ENCODE measurements at regions not wholly inside any gene's neighbourhood (a gene's known extent, or its start where the extent isn't known, plus 50 kb on each side); places are given as distances from the start of the nearest gene placed in this dataset.

GRCh38 chr14:71714225-71714624, 218.0 kb upstream of the RGS6 start:
- intact Hi-C loops (cut with micrococcal nuclease) = loop anchor here (10.0 kb wide), 1 partner anchor 389 kb away; the partner anchor contains the start of gene SIPA1L1
- no peak for DNase-seq
- CTCF ChIA-PET = interaction anchor here (1.0 kb wide), 1 partner anchor 597 kb away, joined by 3 read pairs; no protein-coding TSS in a partner anchor
- H3K36me3 Mint-ChIP-seq (ENCODE audit: low read depth) = peaks cover 17% of the 10 kb centered on the region
- peaks cover 12% of the 10 kb centered on the region for H3K4me1 Mint-ChIP-seq (ENCODE audit: low read depth)
- no peak overlapping the region for H3K27ac Mint-ChIP-seq
- no peak overlapping the region for H3K4me3 Mint-ChIP-seq
- no peaks in the 10 kb centered on the region for H3K27me3 Mint-ChIP-seq (ENCODE audit: low read depth)
- H3K9me3 Mint-ChIP-seq = no peaks in the 10 kb centered on the region

GRCh38 chr14:71716041-71716772, 216.0 kb upstream of the RGS6 start:
- H3K4me1 Mint-ChIP-seq (ENCODE audit: low read depth) = peaks cover 7% of the 10 kb centered on the region
- no peaks in the 10 kb centered on the region for H3K9me3 Mint-ChIP-seq
- intact Hi-C loops (cut with micrococcal nuclease) = loop anchor here (10.0 kb wide), 1 partner anchor 391 kb away; the partner anchor contains the start of gene SIPA1L1
- no peak overlapping the region for H3K27ac Mint-ChIP-seq
- DNase-seq = no peak
- CTCF ChIA-PET = interaction anchor here (0.9 kb wide), 2 partner anchors 15 to 36 kb away, joined by 3 read pairs; no protein-coding TSS in a partner anchor
- H3K36me3 Mint-ChIP-seq (ENCODE audit: low read depth) = peaks cover 13% of the 10 kb centered on the region
- no peak overlapping the region for H3K4me3 Mint-ChIP-seq
- no peaks in the 10 kb centered on the region for H3K27me3 Mint-ChIP-seq (ENCODE audit: low read depth)

DNA sequence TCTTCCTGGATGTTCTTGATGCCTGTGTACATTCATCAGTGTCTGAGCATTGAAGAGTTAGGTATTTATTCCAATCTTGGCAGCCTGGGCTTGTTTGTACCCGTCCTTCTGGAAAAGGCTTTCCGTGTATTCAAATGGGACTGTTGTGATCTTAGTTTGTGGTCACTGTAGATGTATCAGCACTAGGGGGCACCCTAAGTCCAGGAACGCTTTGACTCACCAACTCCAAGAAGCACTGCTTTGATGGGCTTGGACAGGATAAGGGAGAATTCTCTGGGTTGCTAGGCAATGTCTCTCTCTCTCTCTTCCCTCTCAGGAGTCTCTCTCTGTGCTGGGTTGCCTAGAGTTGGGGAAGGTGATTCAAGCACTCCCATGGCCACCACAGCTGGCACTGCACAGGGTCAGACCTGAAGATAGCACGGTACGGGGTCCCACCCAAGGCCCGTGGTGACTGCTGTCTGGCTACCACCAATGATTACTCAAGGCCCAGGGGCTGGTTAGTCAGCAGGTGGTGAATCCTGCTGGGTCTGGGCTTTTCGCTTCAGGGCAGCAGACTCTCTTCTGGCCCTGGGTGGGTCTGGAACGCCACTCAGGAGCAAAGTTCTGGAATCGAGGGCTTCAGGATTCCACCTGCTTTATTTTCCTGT, 211.1 kb upstream of the RGS6 start:
- peaks cover 3% of the 10 kb centered on the region for H3K4me1 Mint-ChIP-seq (ENCODE audit: low read depth)
- H3K27ac Mint-ChIP-seq = no peak overlapping the region
- no peaks in the 10 kb centered on the region for H3K27me3 Mint-ChIP-seq (ENCODE audit: low read depth)
- H3K4me3 Mint-ChIP-seq = no peak overlapping the region
- H3K36me3 Mint-ChIP-seq (ENCODE audit: low read depth) = peaks cover 21% of the 10 kb centered on the region
- no peaks in the 10 kb centered on the region for H3K9me3 Mint-ChIP-seq
- peak; percentile 54 for DNase-seq
- intact Hi-C loops (cut with micrococcal nuclease) = no loop called here
- CTCF ChIA-PET = interaction anchor here (0.6 kb wide), 1 partner anchor 72 kb away, joined by 3 read pairs; no protein-coding TSS in a partner anchor

DNA sequence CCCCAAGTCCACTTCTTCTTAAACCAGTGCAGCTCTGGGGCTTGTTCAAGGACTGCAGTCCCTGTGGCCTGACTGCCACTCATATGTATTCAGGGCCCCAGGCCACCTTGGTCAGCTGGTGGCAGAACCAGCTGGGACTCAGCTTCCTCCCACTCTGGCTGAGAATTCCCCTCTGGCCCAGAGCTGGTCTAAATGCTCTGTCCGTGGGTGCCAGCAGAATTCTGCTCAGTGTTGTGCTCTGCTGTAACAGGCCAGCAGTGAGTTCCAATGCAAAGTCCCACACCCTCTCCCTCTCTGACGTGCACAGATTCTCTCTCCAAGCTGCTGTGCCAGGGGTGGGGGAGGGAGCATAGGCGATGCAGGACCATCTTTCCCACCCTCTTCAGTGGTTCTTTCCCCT, 210.4 kb upstream of the RGS6 start:
- no peak overlapping the region for H3K27ac Mint-ChIP-seq
- DNase-seq = no peak
- peaks cover 3% of the 10 kb centered on the region for H3K4me1 Mint-ChIP-seq (ENCODE audit: low read depth)
- no peak overlapping the region for H3K4me3 Mint-ChIP-seq
- CTCF ChIA-PET = no interaction called here
- peaks cover 19% of the 10 kb centered on the region for H3K36me3 Mint-ChIP-seq (ENCODE audit: low read depth)
- no peaks in the 10 kb centered on the region for H3K27me3 Mint-ChIP-seq (ENCODE audit: low read depth)
- H3K9me3 Mint-ChIP-seq = no peaks in the 10 kb centered on the region
- intact Hi-C loops (cut with micrococcal nuclease) = no loop called here

- Mint-ChIP-seq H3K27me3 (ENCODE audit: low read depth) (no peaks in the 10 kb centered on the region), H3K4me1 (ENCODE audit: low read depth) (peaks cover 3% of the 10 kb centered on the region), H3K27ac (no peak overlapping the region), H3K9me3 (no peaks in the 10 kb centered on the region), H3K36me3 (ENCODE audit: low read depth) (peaks cover 22% of the 10 kb centered on the region), H3K4me3 (no peak overlapping the region)
- CTCF ChIA-PET = interaction anchor here (0.8 kb wide), 1 partner anchor 76 kb away, joined by 3 read pairs; no protein-coding TSS in a partner anchor
- intact Hi-C loops (cut with micrococcal nuclease) = no loop called here
- no peak for DNase-seq
These were observed 209.3 kb upstream of the RGS6 start for GRCh38 chr14:71722885-71723284.

- H3K4me3 Mint-ChIP-seq = no peak overlapping the region
- no peaks in the 10 kb centered on the region for H3K9me3 Mint-ChIP-seq
- DNase-seq = no peak
- intact Hi-C loops (cut with micrococcal nuclease) = no loop called here
- H3K27me3 Mint-ChIP-seq (ENCODE audit: low read depth) = no peaks in the 10 kb centered on the region
- H3K36me3 Mint-ChIP-seq (ENCODE audit: low read depth) = peaks cover 21% of the 10 kb centered on the region
- no peak overlapping the region for H3K27ac Mint-ChIP-seq
- CTCF ChIA-PET = interaction anchor here (0.8 to 1.5 kb wide), 3 partner anchors 11 to 622 kb away, joined by 3 read pairs; no protein-coding TSS in a partner anchor
- peaks cover 3% of the 10 kb centered on the region for H3K4me1 Mint-ChIP-seq (ENCODE audit: low read depth)
These were observed 206.2 kb upstream of the RGS6 start for GRCh38 chr14:71725922-71726579.

DNA sequence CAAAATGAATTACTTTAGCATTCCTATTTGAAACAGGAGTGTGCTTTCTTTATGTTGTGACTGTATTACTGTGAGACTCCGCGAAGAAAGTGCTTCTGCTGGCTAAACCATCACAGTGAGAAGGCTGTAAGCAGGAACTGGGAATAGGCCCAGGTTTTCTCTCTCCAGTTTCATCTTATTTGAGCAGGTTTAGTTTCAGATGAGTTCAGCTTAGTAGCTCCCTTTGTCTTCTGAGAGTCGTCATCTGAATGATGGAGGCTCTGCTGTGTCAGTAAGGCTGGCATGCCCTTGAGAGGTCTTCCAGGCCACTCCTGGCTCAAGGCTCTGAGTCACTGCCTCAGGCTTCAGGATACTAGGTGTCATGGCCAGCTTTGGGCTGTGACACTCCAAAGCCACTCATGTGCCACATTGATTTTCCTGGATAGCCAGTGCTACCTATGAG, 205.6 kb upstream of the RGS6 start:
- CTCF ChIA-PET = interaction anchor here (1.0 to 1.5 kb wide), 2 partner anchors 11 to 623 kb away, joined by 3 read pairs; no protein-coding TSS in a partner anchor
- Mint-ChIP-seq H3K9me3 (no peaks in the 10 kb centered on the region), H3K27ac (no peak overlapping the region), H3K27me3 (ENCODE audit: low read depth) (no peaks in the 10 kb centered on the region), H3K36me3 (ENCODE audit: low read depth) (peaks cover 25% of the 10 kb centered on the region), H3K4me1 (ENCODE audit: low read depth) (peaks cover 3% of the 10 kb centered on the region), H3K4me3 (no peak overlapping the region)
- no peak for DNase-seq
- intact Hi-C loops (cut with micrococcal nuclease) = no loop called here

DNA sequence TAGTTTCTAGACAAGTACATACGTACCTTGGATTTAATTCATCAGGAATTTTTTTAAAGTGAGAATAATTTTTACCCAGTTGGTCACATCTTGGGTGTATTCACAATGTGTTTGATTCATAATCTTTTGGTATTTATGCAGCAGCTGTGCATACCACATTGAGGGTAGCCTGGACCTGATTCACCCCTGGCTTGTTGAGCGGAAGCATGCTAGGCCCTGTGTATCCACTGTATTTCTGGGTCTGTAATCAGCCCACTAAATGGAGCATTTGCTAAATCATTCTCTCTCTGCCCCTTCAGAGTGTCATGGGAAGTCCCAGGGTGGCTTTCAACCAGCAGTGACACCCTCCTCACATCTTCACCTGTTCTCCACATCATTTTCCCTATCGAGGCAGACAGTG, 203.8 kb upstream of the RGS6 start:
- H3K27ac Mint-ChIP-seq = no peak overlapping the region
- CTCF ChIA-PET = interaction anchor here (2.0 kb wide), 1 partner anchor 25 kb away, joined by 7 read pairs; no protein-coding TSS in a partner anchor
- H3K9me3 Mint-ChIP-seq = no peaks in the 10 kb centered on the region
- intact Hi-C loops (cut with micrococcal nuclease) = no loop called here
- H3K27me3 Mint-ChIP-seq (ENCODE audit: low read depth) = no peaks in the 10 kb centered on the region
- DNase-seq = no peak
- H3K36me3 Mint-ChIP-seq (ENCODE audit: low read depth) = peaks cover 24% of the 10 kb centered on the region
- H3K4me3 Mint-ChIP-seq = no peak overlapping the region
- peaks cover 3% of the 10 kb centered on the region for H3K4me1 Mint-ChIP-seq (ENCODE audit: low read depth)

DNA sequence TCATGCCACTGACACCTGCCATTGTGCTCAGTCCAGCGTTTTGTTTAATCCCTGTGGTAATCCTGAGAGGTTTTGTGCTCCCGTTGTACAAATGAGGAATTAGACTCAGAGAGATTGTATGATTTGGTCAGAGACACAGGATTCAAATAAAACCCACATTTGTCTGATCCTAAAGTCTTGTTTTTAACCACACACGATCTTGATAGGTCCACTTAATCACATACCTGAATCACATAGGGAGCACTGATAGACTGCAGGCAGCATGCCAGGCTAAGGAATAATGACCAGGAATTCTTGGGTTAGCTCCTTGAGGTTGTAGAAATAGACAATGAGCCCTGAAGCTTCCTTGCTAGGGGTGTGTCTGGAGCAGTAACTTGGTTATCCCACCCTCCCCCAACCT, 202.6 kb upstream of the RGS6 start:
- Mint-ChIP-seq H3K36me3 (ENCODE audit: low read depth) (peaks cover 27% of the 10 kb centered on the region), H3K4me3 (no peak overlapping the region), H3K4me1 (ENCODE audit: low read depth) (peaks cover 3% of the 10 kb centered on the region), H3K9me3 (no peaks in the 10 kb centered on the region), H3K27me3 (ENCODE audit: low read depth) (no peaks in the 10 kb centered on the region), H3K27ac (no peak overlapping the region)
- CTCF ChIA-PET = interaction anchor here (1.2 to 2.0 kb wide), 2 partner anchors 23 to 626 kb away, joined by 3 to 7 read pairs; no protein-coding TSS in a partner anchor
- DNase-seq = no peak
- intact Hi-C loops (cut with micrococcal nuclease) = no loop called here

DNA sequence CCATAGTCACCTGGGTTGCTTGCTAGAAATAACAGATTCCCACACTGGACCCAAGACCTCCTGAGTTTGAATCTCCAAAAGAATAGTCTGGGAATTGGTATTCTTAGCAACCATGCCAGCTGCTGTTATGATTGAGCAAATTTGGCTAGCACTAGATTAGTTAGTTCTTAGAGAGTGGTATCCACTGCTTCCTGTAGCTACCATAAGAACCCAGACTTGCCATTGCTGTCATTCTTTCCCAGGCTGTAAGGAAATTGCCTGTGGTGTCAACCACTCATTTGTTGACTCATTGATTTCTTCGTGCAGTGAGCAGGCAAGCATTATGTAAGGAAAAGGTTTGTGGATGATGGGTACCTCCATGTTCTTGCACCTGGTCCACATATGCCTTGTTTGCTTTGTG, 201.8 kb upstream of the RGS6 start:
- Mint-ChIP-seq H3K27me3 (ENCODE audit: low read depth) (no peaks in the 10 kb centered on the region), H3K9me3 (no peaks in the 10 kb centered on the region), H3K4me3 (no peak overlapping the region), H3K4me1 (ENCODE audit: low read depth) (peaks cover 3% of the 10 kb centered on the region), H3K27ac (no peak overlapping the region), H3K36me3 (ENCODE audit: low read depth) (peaks cover 22% of the 10 kb centered on the region)
- intact Hi-C loops (cut with micrococcal nuclease) = no loop called here
- DNase-seq = no peak
- CTCF ChIA-PET = interaction anchor here (1.2 kb wide), 1 partner anchor 627 kb away, joined by 3 read pairs; no protein-coding TSS in a partner anchor

GRCh38 chr14:71731096-71731495, 201.1 kb upstream of the RGS6 start:
- Mint-ChIP-seq H3K4me3 (no peak overlapping the region), H3K27ac (no peak overlapping the region), H3K36me3 (ENCODE audit: low read depth) (peaks cover 19% of the 10 kb centered on the region), H3K4me1 (ENCODE audit: low read depth) (no peaks in the 10 kb centered on the region), H3K9me3 (no peaks in the 10 kb centered on the region), H3K27me3 (ENCODE audit: low read depth) (no peaks in the 10 kb centered on the region)
- DNase-seq = no peak
- intact Hi-C loops (cut with micrococcal nuclease) = no loop called here
- CTCF ChIA-PET = no interaction called here

DNA sequence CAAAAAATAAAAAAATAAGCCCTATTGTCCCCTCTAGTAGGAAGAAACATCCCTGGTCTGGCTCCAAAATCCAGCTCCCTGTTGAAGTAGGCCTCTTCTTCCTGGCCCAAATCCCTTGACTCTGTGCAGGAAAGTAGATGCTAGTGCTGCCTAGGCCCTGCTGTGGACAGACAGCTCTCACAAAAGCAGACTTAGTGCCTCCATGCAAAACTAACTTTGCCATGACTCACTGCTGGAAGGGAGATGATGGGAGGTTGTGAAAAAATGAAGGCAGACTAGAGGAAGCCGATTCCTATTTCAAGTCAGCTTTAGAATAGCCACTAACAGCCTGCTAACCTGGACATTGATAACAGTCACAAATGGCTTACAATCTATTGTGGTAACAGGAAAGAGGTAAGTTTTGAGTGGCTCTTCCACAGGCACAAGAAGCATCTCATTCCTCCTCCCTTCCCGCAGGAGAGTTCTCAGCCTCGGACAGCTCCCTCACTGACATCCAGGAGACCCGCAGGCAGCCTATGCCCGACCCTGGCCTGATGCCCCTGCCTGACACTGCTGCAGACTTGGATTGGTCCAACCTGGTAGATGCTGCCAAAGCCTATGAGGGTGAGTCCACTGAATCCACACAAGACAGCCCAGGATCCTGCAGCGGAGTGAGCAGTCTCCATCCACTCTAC, 198.9 kb upstream of the RGS6 start:
- CTCF ChIA-PET = interaction anchor here (0.6 to 1.5 kb wide), 3 partner anchors 13 to 550 kb away, joined by 3 to 6 read pairs (median 3); no protein-coding TSS in a partner anchor
- H3K4me3 Mint-ChIP-seq = no peak overlapping the region
- intact Hi-C loops (cut with micrococcal nuclease) = no loop called here
- DNase-seq = no peak
- H3K9me3 Mint-ChIP-seq = no peaks in the 10 kb centered on the region
- no peak overlapping the region for H3K27ac Mint-ChIP-seq
- peaks cover 14% of the 10 kb centered on the region for H3K36me3 Mint-ChIP-seq (ENCODE audit: low read depth)
- H3K4me1 Mint-ChIP-seq (ENCODE audit: low read depth) = no peaks in the 10 kb centered on the region
- no peaks in the 10 kb centered on the region for H3K27me3 Mint-ChIP-seq (ENCODE audit: low read depth)
